Smooth muscle cell (in vitro differentiated cells): ENCODE measurements at regions not wholly inside any gene's neighbourhood (a gene's known extent, or its start where the extent isn't known, plus 50 kb on each side); places are given as distances from the start of the nearest gene placed in this dataset.

ENCODE experiments used
- DNase-seq: peaks from one replicate; lab custom pipeline; 2025; ENCODE audit not compliant: unreplicated experiment; lab: John Stamatoyannopoulos, UW
- H2AFZ ChIP-seq: fragments of 200-600 bp; sonication (generic); 2 replicates; pipeline ENCODE4 v1.6.0; 2016; ENCODE audit warnings: antibody characterized with exemption, low read depth, mild to moderate bottlenecking
- H3F3A ChIP-seq: fragments of 200-600 bp; sonication (generic); 2 replicates; pipeline ENCODE4 v1.6.0; 2017; ENCODE audit warnings: antibody characterized with exemption, low read depth
- H3K27ac ChIP-seq: fragments of 200-600 bp; sonication (generic); 2 replicates; pipeline ENCODE4 v1.5.1; 2016; ENCODE audit warnings: low read depth, mild to moderate bottlenecking
- H3K27me3 ChIP-seq: fragments of 200-600 bp; sonication (generic); 2 replicates; pipeline ENCODE4 v1.6.1; 2016; ENCODE audit warnings: low read depth, mild to moderate bottlenecking
- H3K36me3 ChIP-seq: fragments of 200-600 bp; sonication (generic); 2 replicates; pipeline ENCODE4 v1.5.1; 2016; ENCODE audit warnings: low read depth
- H3K4me1 ChIP-seq: fragments of 200-600 bp; sonication (generic); 2 replicates; pipeline ENCODE4 v1.5.1; 2016; ENCODE audit warnings: low read depth
- H3K4me2 ChIP-seq: fragments of 200-600 bp; sonication (generic); 2 replicates; pipeline ENCODE4 v1.6.0; 2016; ENCODE audit warnings: mild to moderate bottlenecking
- H3K4me3 ChIP-seq: fragments of 200-600 bp; sonication (generic); 2 replicates; pipeline ENCODE4 v1.5.1; 2016; ENCODE audit warnings: mild to moderate bottlenecking
- H3K79me2 ChIP-seq: fragments of 200-600 bp; sonication (generic); 2 replicates; pipeline ENCODE4 v1.6.0; 2016; ENCODE audit warnings: low read depth, mild to moderate bottlenecking
- H3K9ac ChIP-seq: fragments of 200-600 bp; sonication (generic); 2 replicates; pipeline ENCODE4 v1.6.0; 2016; ENCODE audit warnings: low read depth
- H3K9me3 ChIP-seq: fragments of 200-600 bp; sonication (generic); replicated peaks from 2 replicates; pipeline ENCODE4 v1.5.1; 2016; ENCODE audit warnings: low read depth
- H4K20me1 ChIP-seq: fragments of 200-600 bp; sonication (generic); 2 replicates; pipeline ENCODE4 v1.6.0; 2016; ENCODE audit warnings: low read depth
- CTCF ChIP-seq: fragments of 200-600 bp; sonication (generic); IDR thresholded peaks from 2 replicates; pipeline ENCODE4 v1.5.1; 2017; ENCODE audit warnings: borderline replicate concordance, mild to moderate bottlenecking, antibody characterized with exemption; ENCODE audit not compliant: insufficient read depth, poor library complexity, severe bottlenecking
- WGBS: methylation state at CpG from one replicate; pipeline ENCODE4 v1.1.7; 2016; ENCODE audit warnings: low lambda C conversion rate; 5-methylcytosine and 5-hydroxymethylcytosine counted together

GRCh38 chr10:131766096-131766495, 134.7 kb upstream of the PPP2R2D start:
- no peak overlapping the region for H3K9ac ChIP-seq
- H3K4me3 ChIP-seq, result no peak overlapping the region
- no peaks in the 10 kb centered on the region for H3K9me3 ChIP-seq
- H3K27ac ChIP-seq, result no peak overlapping the region
- H3K36me3 ChIP-seq, result no peaks in the 10 kb centered on the region
- no peak for DNase-seq
- H3K4me1 ChIP-seq, result peaks cover 6% of the 10 kb centered on the region
- WGBS, result 93% methylated on average over 17 of the region's 17 CpGs
- no peak for TF ChIP-seq CTCF
- no peak overlapping the region for H2AFZ ChIP-seq
- no peaks in the 10 kb centered on the region for H3F3A ChIP-seq
- H4K20me1 ChIP-seq, result no peaks in the 10 kb centered on the region
- H3K4me2 ChIP-seq, result no peak overlapping the region
- no peaks in the 10 kb centered on the region for H3K79me2 ChIP-seq
- no peaks in the 10 kb centered on the region for H3K27me3 ChIP-seq

- Histone ChIP-seq H3K27ac (no peak overlapping the region), H3K4me1 (peaks cover 6% of the 10 kb centered on the region), H3F3A (no peaks in the 10 kb centered on the region), H3K4me3 (no peak overlapping the region), H2AFZ (no peak overlapping the region), H3K27me3 (peaks cover under 1% of the 10 kb centered on the region), H4K20me1 (no peaks in the 10 kb centered on the region), H3K9me3 (no peaks in the 10 kb centered on the region), H3K4me2 (no peak overlapping the region), H3K79me2 (no peaks in the 10 kb centered on the region), H3K36me3 (no peaks in the 10 kb centered on the region), H3K9ac (no peak overlapping the region)
- WGBS, result 83% methylated on average over 7 of the region's 7 CpGs
- DNase-seq, result no peak
- TF ChIP-seq CTCF, result no peak
Observed at GRCh38 chr10:131767716-131768115, 133.1 kb upstream of the PPP2R2D start.

- Histone ChIP-seq H3K9me3 (no peaks in the 10 kb centered on the region), H3K9ac (no peak overlapping the region), H4K20me1 (no peaks in the 10 kb centered on the region), H2AFZ (no peak overlapping the region), H3K36me3 (no peaks in the 10 kb centered on the region), H3K4me2 (no peak overlapping the region), H3K4me3 (no peak overlapping the region), H3F3A (no peaks in the 10 kb centered on the region), H3K27ac (no peak overlapping the region), H3K79me2 (no peaks in the 10 kb centered on the region), H3K4me1 (no peaks in the 10 kb centered on the region), H3K27me3 (peaks cover 4% of the 10 kb centered on the region)
- 86% methylated on average over 19 of the region's 19 CpGs for WGBS
- DNase-seq, result no peak
- no peak for TF ChIP-seq CTCF
Observed at GRCh38 chr10:131769571-131770410, 131.0 kb upstream of the PPP2R2D start.

GRCh38 chr10:131770946-131771633, 129.7 kb upstream of the PPP2R2D start:
- Histone ChIP-seq H3K79me2 (no peaks in the 10 kb centered on the region), H3K27ac (no peak overlapping the region), H3F3A (no peaks in the 10 kb centered on the region), H3K36me3 (no peaks in the 10 kb centered on the region), H3K4me2 (no peak overlapping the region), H2AFZ (no peak overlapping the region), H3K4me3 (no peak overlapping the region), H3K9ac (no peak overlapping the region), H3K27me3 (peaks cover 4% of the 10 kb centered on the region), H3K4me1 (no peaks in the 10 kb centered on the region), H3K9me3 (no peaks in the 10 kb centered on the region), H4K20me1 (no peaks in the 10 kb centered on the region)
- no peak for TF ChIP-seq CTCF
- WGBS, result 91% methylated on average over 20 of the region's 21 CpGs
- no peak for DNase-seq
